ENCODE measurements at regions not wholly inside any gene's neighbourhood (a gene's known extent, or its start where the extent isn't known, plus 50 kb on each side); places are given as distances from the start of the nearest gene placed in this dataset.

- CTCF ChIA-PET (ENCODE audit: unreplicated experiment), result no interaction called here
- H3K4me3 ChIP-seq (ENCODE audit: low read depth, low read length, poor library complexity, severe bottlenecking), result no peak overlapping the region
- H2AFZ ChIP-seq (ENCODE audit: low read length), result no peak overlapping the region
- POLR2A ChIA-PET, result no interaction called here
- H3K9me2 ChIP-seq (ENCODE audit: insufficient read depth, low read length), result no peaks in the 10 kb centered on the region
- no peaks in the 10 kb centered on the region for H3K36me3 ChIP-seq (ENCODE audit: insufficient read depth, low read length)
- H4K20me1 ChIP-seq (ENCODE audit: insufficient read depth, low read length), result no peaks in the 10 kb centered on the region
- no peaks in the 10 kb centered on the region for H3K4me1 ChIP-seq (ENCODE audit: insufficient read depth, low read length, poor library complexity, severe bottlenecking)
- TF ChIP-seq CTCF (conservative IDR thresholded peaks at IDR 0.05; ENCODE audit: low read length), result no peak
- no peak for TF ChIP-seq EZH2phosphoT487 (IDR thresholded peaks at IDR 0.05; ENCODE audit: borderline replicate concordance, low read depth, low read length)
- no peaks in the 10 kb centered on the region for H3K79me2 ChIP-seq (ENCODE audit: insufficient read depth, low read depth, low read length)
- no peak for DNase-seq (ENCODE audit: low spot score)
- H3K9me3 ChIP-seq (ENCODE audit: low read length), result no peaks in the 10 kb centered on the region
- H3K4me2 ChIP-seq (ENCODE audit: low read length), result no peak overlapping the region
- no peak overlapping the region for H3K27ac ChIP-seq (ENCODE audit: low read depth, low read length, poor library complexity, severe bottlenecking)
- intact Hi-C loops (cut with micrococcal nuclease; ENCODE audit: unreplicated experiment), result no loop called here
- BruUV-seq (replicated peaks), result no TSS peak
These were observed 537.2 kb upstream of the DCC start for GRCh38 chr18:51802569-51803428.

GRCh38 chr18:51807336-51807735 lies 532.7 kb upstream of the DCC start:
- H3K9me2 ChIP-seq (ENCODE audit: insufficient read depth, low read length), result no peaks in the 10 kb centered on the region
- H3K4me2 ChIP-seq (ENCODE audit: low read length), result no peak overlapping the region
- no peaks in the 10 kb centered on the region for H3K79me2 ChIP-seq (ENCODE audit: insufficient read depth, low read depth, low read length)
- H3K9me3 ChIP-seq (ENCODE audit: low read length), result no peaks in the 10 kb centered on the region
- BruUV-seq (replicated peaks), result no TSS peak
- CTCF ChIA-PET (ENCODE audit: unreplicated experiment), result no interaction called here
- H3K36me3 ChIP-seq (ENCODE audit: insufficient read depth, low read length), result no peaks in the 10 kb centered on the region
- POLR2A ChIA-PET, result no interaction called here
- TF ChIP-seq CTCF (conservative IDR thresholded peaks at IDR 0.05; ENCODE audit: low read length), result no peak
- no peaks in the 10 kb centered on the region for H3K4me1 ChIP-seq (ENCODE audit: insufficient read depth, low read length, poor library complexity, severe bottlenecking)
- intact Hi-C loops (cut with micrococcal nuclease; ENCODE audit: unreplicated experiment), result no loop called here
- H2AFZ ChIP-seq (ENCODE audit: low read length), result no peak overlapping the region
- H3K4me3 ChIP-seq (ENCODE audit: low read depth, low read length, poor library complexity, severe bottlenecking), result no peak overlapping the region
- H3K27ac ChIP-seq (ENCODE audit: low read depth, low read length, poor library complexity, severe bottlenecking), result no peak overlapping the region
- H4K20me1 ChIP-seq (ENCODE audit: insufficient read depth, low read length), result no peaks in the 10 kb centered on the region
- no peak for DNase-seq (ENCODE audit: low spot score)

- TF ChIP-seq EZH2phosphoT487 (IDR thresholded peaks at IDR 0.05; ENCODE audit: borderline replicate concordance, low read depth, low read length) (no peak), CTCF (conservative IDR thresholded peaks at IDR 0.05; ENCODE audit: low read length) (no peak)
- no peak overlapping the region for H3K4me2 ChIP-seq (ENCODE audit: low read length)
- no peaks in the 10 kb centered on the region for H3K36me3 ChIP-seq (ENCODE audit: insufficient read depth, low read length)
- H3K27ac ChIP-seq (ENCODE audit: low read depth, low read length, poor library complexity, severe bottlenecking), result no peak overlapping the region
- CTCF ChIA-PET (ENCODE audit: unreplicated experiment), result no interaction called here
- no peaks in the 10 kb centered on the region for H3K79me2 ChIP-seq (ENCODE audit: insufficient read depth, low read depth, low read length)
- no peak for DNase-seq (ENCODE audit: low spot score)
- POLR2A ChIA-PET, result interaction anchor here (0.6 kb wide), 1 partner anchor 40 kb away, joined by 3 read pairs; no protein-coding TSS in a partner anchor
- intact Hi-C loops (cut with micrococcal nuclease; ENCODE audit: unreplicated experiment), result no loop called here
- no peaks in the 10 kb centered on the region for H3K4me1 ChIP-seq (ENCODE audit: insufficient read depth, low read length, poor library complexity, severe bottlenecking)
- H2AFZ ChIP-seq (ENCODE audit: low read length), result no peak overlapping the region
- BruUV-seq (replicated peaks), result no TSS peak
- H3K4me3 ChIP-seq (ENCODE audit: low read depth, low read length, poor library complexity, severe bottlenecking), result no peak overlapping the region
- H4K20me1 ChIP-seq (ENCODE audit: insufficient read depth, low read length), result no peaks in the 10 kb centered on the region
- H3K9me3 ChIP-seq (ENCODE audit: low read length), result no peaks in the 10 kb centered on the region
- no peaks in the 10 kb centered on the region for H3K9me2 ChIP-seq (ENCODE audit: insufficient read depth, low read length)
These were observed 528.1 kb upstream of the DCC start for GRCh38 chr18:51811883-51812282.

Data from OCI-LY7 (cell line).